ENCODE measurements at regions not wholly inside any gene's neighbourhood (a gene's known extent, or its start where the extent isn't known, plus 50 kb on each side); places are given as distances from the start of the nearest gene placed in this dataset.
A peak's percentile ranks its signal among the peaks of the same experiment; 100 is the strongest.

DNA sequence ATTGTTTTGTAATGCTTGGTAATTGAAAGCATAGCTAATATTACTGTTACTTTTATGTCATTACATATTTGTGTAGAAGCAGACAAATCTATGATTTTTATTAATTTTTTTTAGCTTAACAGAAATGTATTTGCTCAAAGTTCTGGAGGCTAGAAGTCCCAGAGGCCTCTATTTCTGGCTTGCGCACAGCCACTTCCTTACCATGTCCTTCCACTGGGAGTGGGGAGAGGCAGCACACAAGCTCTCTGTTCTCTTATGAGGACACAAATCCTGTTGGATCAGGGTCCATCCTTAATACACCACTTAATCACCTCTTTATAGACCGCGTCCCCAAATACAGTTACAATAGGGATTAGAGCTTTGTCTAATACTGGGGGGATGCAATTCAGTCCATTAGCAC, 1061.4 kb downstream of the OTOL1 start:
- DNase-seq: no peak
- Histone ChIP-seq H3K4me1 (ENCODE audit: control insufficient read depth in 5 of 5, insufficient read depth in 5 of 5, low read length in 5 of 5) (no peaks in the 10 kb centered on the region), H3K4me3 (no peak overlapping the region), H3K9ac (ENCODE audit: insufficient read depth in 1 of 2, low read length in 2 of 2) (no peak overlapping the region), H3K27ac (ENCODE audit: low read depth in 1 of 2, low read length in 1 of 2) (no peak overlapping the region), H3K9me3 (ENCODE audit: control insufficient read depth in 4 of 4, insufficient read depth in 3 of 4, low read length in 3 of 4) (no peaks in the 10 kb centered on the region), H3K36me3 (ENCODE audit: control insufficient read depth in 4 of 4, insufficient read depth in 4 of 4, low read length in 4 of 4) (no peaks in the 10 kb centered on the region), H3K27me3 (ENCODE audit: control insufficient read depth in 3 of 3, insufficient read depth in 3 of 3, low read length in 2 of 3) (no peaks in the 10 kb centered on the region)
- no peak for ATAC-seq (ENCODE audit: insufficient read depth, low FRiP score)
- WGBS, 2 donors: 63 to 73% methylated on average over 3 of the region's 3 CpGs
- TF ChIP-seq, protein P1, sequence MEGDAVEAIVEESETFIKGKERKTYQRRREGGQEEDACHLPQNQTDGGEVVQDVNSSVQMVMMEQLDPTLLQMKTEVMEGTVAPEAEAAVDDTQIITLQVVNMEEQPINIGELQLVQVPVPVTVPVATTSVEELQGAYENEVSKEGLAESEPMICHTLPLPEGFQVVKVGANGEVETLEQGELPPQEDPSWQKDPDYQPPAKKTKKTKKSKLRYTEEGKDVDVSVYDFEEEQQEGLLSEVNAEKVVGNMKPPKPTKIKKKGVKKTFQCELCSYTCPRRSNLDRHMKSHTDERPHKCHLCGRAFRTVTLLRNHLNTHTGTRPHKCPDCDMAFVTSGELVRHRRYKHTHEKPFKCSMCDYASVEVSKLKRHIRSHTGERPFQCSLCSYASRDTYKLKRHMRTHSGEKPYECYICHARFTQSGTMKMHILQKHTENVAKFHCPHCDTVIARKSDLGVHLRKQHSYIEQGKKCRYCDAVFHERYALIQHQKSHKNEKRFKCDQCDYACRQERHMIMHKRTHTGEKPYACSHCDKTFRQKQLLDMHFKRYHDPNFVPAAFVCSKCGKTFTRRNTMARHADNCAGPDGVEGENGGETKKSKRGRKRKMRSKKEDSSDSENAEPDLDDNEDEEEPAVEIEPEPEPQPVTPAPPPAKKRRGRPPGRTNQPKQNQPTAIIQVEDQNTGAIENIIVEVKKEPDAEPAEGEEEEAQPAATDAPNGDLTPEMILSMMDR (IDR thresholded peaks at IDR 0.05; ENCODE audit: control extremely low read depth, extremely low read depth): no peak

DNA sequence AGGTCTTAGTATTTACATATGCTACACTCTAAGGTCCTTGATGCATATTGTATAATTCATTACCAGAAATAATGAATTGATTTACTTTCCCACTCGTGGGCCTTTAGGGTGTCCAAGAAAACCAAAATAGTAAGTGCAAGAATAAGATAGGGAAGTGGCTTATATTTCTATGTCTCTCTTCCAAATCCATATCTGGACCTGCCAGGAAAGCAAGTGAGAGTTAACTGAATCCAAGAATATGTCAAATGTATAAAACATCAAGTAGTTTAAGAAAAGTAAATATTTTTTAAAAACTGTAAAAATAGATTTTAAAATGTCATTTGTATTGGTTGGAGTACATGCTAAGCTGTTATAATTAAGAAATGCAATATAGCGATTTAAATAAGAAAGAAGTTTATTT, 1072.1 kb downstream of the OTOL1 start:
- DNase-seq: peak in 2 of 3 donors; percentile 10 to 55
- no peak for ATAC-seq (ENCODE audit: insufficient read depth, low FRiP score)
- Histone ChIP-seq H3K27me3 (ENCODE audit: control insufficient read depth in 3 of 3, insufficient read depth in 3 of 3, low read length in 2 of 3) (no peaks in the 10 kb centered on the region), H3K9me3 (ENCODE audit: control insufficient read depth in 4 of 4, insufficient read depth in 3 of 4, low read length in 3 of 4) (no peaks in the 10 kb centered on the region), H3K27ac (ENCODE audit: low read depth in 1 of 2, low read length in 1 of 2) (no peak overlapping the region), H3K4me1 (ENCODE audit: control insufficient read depth in 5 of 5, insufficient read depth in 5 of 5, low read length in 5 of 5) (peaks cover 0 to 5% (median 2%) of the 10 kb centered on the region in 5 donors), H3K4me3 (no peak overlapping the region), H3K9ac (ENCODE audit: insufficient read depth in 1 of 2, low read length in 2 of 2) (no peak overlapping the region), H3K36me3 (ENCODE audit: control insufficient read depth in 4 of 4, insufficient read depth in 4 of 4, low read length in 4 of 4) (no peaks in the 10 kb centered on the region)
- TF ChIP-seq, protein P1 (IDR thresholded peaks at IDR 0.05; ENCODE audit: control extremely low read depth, extremely low read depth): no peak
- 56 to 57% methylated on average over 2 of the region's 2 CpGs for WGBS, 2 donors

DNA sequence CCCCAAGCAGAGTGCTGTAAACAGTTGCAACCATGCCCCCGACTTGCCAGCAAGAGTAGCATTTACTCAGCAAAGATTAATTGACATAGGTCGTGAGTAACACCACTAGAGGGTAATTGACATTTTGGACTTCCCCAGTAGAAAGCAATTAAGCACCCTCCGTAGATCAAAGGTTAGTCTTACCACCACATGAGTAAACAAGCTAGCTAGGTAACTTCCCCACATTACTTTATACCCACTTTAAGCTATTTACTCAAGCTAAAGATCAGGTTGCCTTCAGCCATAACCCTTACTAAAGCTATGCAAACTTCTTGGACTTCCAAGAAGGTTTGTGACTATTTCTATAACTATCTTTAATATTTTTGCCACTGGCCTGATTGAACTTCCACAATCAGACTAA, 1072.7 kb downstream of the OTOL1 start:
- Histone ChIP-seq H3K27me3 (ENCODE audit: control insufficient read depth in 3 of 3, insufficient read depth in 3 of 3, low read length in 2 of 3) (no peaks in the 10 kb centered on the region), H3K9ac (ENCODE audit: insufficient read depth in 1 of 2, low read length in 2 of 2) (no peak overlapping the region), H3K36me3 (ENCODE audit: control insufficient read depth in 4 of 4, insufficient read depth in 4 of 4, low read length in 4 of 4) (no peaks in the 10 kb centered on the region), H3K27ac (ENCODE audit: low read depth in 1 of 2, low read length in 1 of 2) (no peak overlapping the region), H3K4me3 (no peak overlapping the region), H3K4me1 (ENCODE audit: control insufficient read depth in 5 of 5, insufficient read depth in 5 of 5, low read length in 5 of 5) (peaks cover 0 to 5% (median 2%) of the 10 kb centered on the region in 5 donors), H3K9me3 (ENCODE audit: control insufficient read depth in 4 of 4, insufficient read depth in 3 of 4, low read length in 3 of 4) (no peaks in the 10 kb centered on the region)
- ATAC-seq (ENCODE audit: insufficient read depth, low FRiP score) (peak; percentile 93), DNase-seq (no peak)
- TF ChIP-seq, protein P1 (IDR thresholded peaks at IDR 0.05; ENCODE audit: control extremely low read depth, extremely low read depth): no peak
- WGBS, 2 donors: 27 to 32% methylated on average over 3 of the region's 3 CpGs

DNA sequence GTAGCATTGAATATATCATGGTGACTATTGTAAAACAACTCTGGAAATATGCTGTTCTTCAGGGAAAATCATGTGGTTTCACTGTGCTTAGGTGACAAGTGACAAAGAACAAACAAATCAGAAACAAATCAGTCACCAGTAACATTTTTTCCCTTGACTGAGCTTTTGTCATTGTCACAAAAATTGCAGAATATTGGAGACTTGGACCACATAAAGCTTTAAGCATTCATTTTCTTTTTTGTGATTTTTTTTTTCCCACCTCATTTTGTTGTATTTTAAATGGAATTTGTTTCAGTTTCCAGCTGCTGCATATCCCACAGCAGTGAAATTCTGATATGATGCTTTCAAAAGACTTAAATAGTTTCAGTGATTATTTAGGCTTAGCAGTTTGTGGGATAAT, 1088.4 kb downstream of the OTOL1 start:
- Histone ChIP-seq H3K9ac (ENCODE audit: insufficient read depth in 1 of 2, low read length in 2 of 2) (no peak overlapping the region), H3K36me3 (ENCODE audit: control insufficient read depth in 4 of 4, insufficient read depth in 4 of 4, low read length in 4 of 4) (no peaks in the 10 kb centered on the region), H3K27ac (ENCODE audit: low read depth in 1 of 2, low read length in 1 of 2) (no peak overlapping the region), H3K4me3 (no peak overlapping the region), H3K27me3 (ENCODE audit: control insufficient read depth in 3 of 3, insufficient read depth in 3 of 3, low read length in 2 of 3) (no peaks in the 10 kb centered on the region), H3K4me1 (ENCODE audit: control insufficient read depth in 5 of 5, insufficient read depth in 5 of 5, low read length in 5 of 5) (peaks cover 0 to 11% (median 0%) of the 10 kb centered on the region in 5 donors), H3K9me3 (ENCODE audit: control insufficient read depth in 4 of 4, insufficient read depth in 3 of 4, low read length in 3 of 4) (no peaks in the 10 kb centered on the region)
- no peak for ATAC-seq (ENCODE audit: insufficient read depth, low FRiP score)
- TF ChIP-seq, protein P1 (IDR thresholded peaks at IDR 0.05; ENCODE audit: control extremely low read depth, extremely low read depth): no peak
- peak; percentile 23 to 89 (median 88) for DNase-seq
